HG03571 (cell line): ENCODE measurements at regions not wholly inside any gene's neighbourhood (a gene's known extent, or its start where the extent isn't known, plus 50 kb on each side); places are given as distances from the start of the nearest gene placed in this dataset.

Experiments used
- ATAC-seq: cut with Tn5 transposase; IDR thresholded peaks from one replicate; pipeline ENCODE4 v1.9.1; 2021; ENCODE audit not compliant: unreplicated experiment

GRCh38 chr18:10374195-10374594 lies 80.2 kb upstream of the APCDD1 start:
- no peak for ATAC-seq

DNA sequence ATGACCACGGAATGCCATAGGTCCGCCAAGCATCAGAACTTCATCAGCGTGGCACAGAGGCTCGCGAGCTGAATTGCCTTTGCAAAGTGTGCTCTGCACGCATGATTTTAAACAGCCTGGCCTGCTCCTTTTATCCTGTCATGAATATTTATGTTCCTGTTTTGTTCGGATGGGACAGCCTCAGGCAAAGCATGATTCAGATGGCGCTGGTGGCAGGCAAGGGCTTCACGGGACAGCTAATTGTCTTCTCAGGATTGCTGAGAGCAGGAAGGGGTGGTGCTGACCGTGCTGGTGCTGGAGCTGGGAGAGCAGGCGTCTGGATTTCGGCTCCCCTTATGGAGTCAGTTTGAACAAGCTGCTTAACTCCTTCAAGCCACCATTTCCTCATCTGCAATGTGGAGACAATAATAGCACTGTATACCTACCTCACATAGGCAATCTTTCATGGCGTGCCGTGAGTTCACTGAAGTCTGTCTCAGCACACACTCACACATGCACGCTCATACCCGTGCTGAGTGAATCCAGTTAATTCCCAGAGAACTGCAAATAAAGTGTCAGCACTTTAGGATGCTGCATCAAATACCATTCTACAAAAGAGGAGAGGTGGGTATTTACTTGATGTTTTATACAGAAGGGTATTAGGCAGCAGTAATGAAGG lies 79.7 kb upstream of the APCDD1 start:
- ATAC-seq, result no peak

DNA sequence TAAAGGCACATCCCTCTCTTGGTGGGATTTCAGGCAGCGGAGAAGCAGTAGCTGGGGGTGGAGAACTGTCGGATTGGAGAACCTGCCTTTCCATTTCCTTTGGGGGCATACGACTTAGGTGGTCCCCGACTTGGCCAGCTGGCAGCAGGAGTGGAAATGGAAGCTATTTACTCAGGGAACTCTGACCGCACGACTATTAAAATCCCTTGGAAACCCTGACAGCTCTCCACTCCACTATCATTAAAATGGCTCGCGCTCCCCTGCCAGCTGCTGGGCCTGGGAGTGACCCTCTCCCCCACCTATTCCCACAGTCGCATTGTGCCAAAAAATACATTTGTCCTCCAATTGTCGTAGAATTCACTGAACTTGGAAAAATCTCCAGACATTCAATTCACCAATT lies 77.7 kb upstream of the APCDD1 start:
- ATAC-seq, result no peak

DNA sequence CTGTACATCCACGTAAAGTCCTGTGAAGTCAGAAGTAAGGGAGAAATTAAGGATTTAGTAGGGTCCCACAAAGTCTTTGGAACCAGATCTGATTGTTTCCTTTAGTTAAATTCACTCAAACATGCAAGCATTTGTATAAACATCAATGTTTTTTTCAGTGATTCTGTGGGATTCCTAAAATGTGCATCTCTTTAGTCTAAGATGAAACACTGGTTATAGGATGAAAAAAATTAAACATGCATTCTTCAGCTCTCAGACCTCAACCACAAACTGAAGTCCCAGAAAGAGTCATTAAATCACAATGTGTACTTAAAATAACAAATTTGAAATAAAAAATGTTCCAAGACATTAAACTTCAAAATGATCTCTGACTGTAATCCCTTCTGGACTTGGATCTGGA lies 76.5 kb upstream of the APCDD1 start:
- no peak for ATAC-seq

DNA sequence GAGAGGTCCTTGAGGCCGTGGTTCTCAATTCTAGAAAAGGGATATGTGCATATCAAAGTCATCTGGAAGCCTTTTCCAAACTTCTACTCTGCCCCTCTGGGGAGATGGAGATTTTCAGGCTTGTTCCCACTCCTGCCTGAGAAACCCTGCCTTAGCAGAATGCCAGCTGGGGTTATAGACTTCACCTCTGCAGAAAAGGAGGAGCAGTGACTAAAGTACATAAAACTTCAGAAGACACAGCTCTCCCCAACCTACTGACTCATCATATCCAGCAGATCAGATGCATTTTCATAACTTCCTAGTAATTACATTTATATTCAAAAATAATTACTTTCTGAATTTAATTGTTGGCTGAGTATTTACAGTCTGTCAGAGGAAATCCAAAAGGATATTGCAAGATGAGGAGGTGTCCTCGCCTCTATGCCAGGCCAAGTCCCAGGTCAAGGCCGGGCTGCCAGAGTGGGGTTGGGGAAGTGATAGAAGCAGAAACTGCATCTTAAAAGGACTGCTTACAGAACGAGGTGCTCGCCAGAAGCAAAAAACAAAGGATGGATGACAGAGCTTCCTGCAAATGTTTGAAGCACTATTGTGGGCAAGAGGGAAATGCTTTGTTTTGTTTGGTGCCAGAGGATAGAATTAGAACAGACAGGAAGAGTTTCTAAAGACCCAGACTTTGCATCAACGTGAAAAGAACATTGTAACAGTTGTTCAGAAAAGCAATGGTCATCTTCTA lies 75.6 kb upstream of the APCDD1 start:
- no peak for ATAC-seq

- ATAC-seq, result no peak
Measured at GRCh38 chr18:10379522-10379921, 74.9 kb upstream of the APCDD1 start.

DNA sequence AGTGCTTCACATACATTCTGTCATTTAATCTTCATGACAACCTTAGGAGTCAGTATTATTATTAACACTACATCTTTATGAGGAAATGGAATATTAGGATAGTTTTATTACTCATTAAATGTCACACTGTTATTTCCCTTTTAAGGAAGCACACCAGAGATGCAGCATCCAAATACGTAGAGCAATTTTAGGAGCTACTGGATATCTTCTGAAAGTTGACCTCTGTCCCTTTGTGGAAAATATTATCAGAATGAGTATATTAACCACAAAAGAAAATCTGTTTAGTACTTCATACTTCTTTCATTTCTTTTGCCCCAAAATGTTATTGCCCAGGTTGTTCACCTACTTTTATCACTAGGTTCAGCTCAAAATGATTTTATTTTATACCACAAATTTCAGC lies 72.9 kb upstream of the APCDD1 start:
- ATAC-seq, result no peak

DNA sequence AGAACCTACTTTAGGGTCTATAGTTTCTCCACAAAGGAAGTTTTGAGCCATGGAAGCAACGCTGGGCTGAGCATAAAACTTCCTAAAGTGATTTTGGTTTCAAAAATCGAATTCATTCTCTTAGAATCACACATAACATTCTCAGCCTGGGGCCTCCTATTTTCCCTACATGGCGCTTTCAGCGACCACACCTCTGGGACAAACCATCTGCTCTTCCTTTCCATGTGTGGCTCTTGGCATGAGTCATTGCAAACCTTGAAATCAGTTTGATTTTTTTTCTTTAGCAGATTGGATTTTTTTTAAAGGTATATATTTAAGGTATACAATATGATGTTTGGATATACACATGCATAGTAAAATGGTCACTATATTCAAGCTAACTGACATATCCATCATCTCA lies 72.5 kb upstream of the APCDD1 start:
- no peak for ATAC-seq

DNA sequence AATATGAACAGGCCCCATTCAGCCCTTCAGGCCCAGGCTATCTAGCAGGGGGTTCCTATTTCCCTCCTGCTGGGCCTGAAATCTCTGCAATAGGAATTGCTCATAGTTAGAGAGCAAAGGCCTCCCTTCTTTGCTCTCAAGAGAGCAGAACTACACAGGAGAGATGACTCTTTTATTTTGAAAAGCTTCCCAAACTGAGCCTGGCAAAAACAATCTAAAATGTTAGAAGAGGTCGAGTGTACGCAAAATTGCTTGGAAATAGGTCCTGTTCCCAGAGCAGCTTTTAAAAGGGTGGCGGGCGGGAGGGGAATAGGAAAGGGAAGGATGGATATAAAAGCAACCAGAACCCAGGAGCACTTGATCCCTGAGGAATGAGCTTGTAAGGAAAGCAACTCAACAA lies 68.4 kb upstream of the APCDD1 start:
- ATAC-seq, result no peak

GRCh38 chr18:10386956-10387355 lies 67.5 kb upstream of the APCDD1 start:
- no peak for ATAC-seq

GRCh38 chr18:10387399-10387798 lies 67.0 kb upstream of the APCDD1 start:
- no peak for ATAC-seq

- ATAC-seq, result no peak
Measured at GRCh38 chr18:10388373-10388772, 66.1 kb upstream of the APCDD1 start.

- ATAC-seq, result peak; percentile 67
Measured at GRCh38 chr18:10391506-10391905, 62.9 kb upstream of the APCDD1 start.

DNA sequence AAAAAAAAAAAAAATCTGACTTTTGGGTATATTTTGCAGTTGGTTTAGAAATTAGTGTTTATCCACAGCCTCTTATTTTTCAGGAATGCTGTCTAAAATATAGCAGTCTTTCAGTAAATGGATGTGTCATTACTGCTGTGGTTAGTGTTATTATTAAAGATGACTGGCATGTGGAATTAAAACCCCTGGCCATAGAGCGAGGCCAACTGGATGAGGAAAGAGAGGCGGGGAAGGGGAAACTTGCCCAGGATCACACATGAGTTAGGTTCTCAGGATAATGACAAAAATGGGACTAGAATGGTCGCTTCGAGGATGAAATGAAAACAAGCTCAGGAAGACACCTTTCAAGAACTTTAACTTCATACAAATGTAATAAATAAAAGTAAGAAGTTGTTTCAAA lies 57.4 kb upstream of the APCDD1 start:
- no peak for ATAC-seq

DNA sequence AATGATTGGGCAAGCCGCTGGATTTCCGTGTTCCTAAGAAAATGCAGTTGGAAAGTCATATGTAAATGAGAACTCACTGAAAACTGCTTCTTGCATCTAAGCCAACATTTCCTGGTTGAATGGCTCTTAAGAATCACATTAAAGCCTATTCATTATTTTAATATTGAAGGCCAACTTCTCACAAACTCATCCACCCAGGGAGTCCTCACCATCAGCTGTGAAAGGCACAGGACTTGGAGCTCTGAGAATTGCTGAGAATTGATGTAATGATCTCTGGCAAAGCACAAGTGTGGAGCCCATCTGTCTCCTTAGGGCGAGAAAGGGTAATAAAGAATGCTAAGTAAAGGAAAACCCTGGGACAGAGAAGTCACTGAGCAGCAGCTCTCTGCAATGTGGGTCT lies 55.9 kb upstream of the APCDD1 start:
- no peak for ATAC-seq

DNA sequence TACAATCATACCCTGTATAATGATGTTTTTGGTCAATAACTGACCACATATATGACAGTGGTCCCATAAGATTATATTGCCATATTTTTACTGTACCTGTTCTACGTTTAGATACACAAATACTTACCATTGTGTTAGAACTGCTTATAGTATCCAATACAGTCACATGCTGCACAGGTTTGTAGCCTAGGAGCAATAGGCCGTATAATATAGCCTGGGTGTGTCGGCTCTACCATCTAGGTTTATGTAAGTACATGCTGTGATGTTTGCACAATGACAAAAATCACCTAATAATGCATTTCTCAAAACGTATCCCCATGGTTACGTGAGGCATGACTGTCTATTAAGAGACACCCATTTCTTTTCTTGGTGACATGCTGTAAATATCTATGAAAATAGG lies 55.0 kb upstream of the APCDD1 start:
- no peak for ATAC-seq

- ATAC-seq, result no peak
Measured at GRCh38 chr18:10400534-10401307, 53.7 kb upstream of the APCDD1 start.

- no peak for ATAC-seq
Measured at GRCh38 chr18:10401521-10401920, 52.9 kb upstream of the APCDD1 start.

DNA sequence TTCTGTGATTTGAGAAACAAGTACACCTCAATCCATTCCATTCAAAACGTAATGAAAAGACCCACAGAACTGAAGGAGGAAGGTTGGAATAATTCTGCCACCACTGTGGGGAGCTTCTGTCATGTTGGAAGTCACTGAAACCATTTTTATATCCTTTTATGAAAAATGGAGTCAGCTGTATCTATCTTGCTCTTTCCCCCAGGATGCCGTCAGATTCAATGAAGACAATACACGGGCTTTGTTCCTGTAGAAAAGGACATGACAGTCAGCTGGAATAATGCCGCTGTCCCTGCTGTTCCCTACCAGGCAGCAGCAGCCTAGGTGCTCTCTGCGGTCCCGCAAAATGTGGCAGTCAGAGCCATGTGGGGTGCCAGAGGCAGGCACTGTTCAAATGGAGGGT lies 52.5 kb upstream of the APCDD1 start:
- no peak for ATAC-seq

- ATAC-seq, result no peak
Measured at GRCh38 chr18:10402871-10403559, 51.4 kb upstream of the APCDD1 start.

DNA sequence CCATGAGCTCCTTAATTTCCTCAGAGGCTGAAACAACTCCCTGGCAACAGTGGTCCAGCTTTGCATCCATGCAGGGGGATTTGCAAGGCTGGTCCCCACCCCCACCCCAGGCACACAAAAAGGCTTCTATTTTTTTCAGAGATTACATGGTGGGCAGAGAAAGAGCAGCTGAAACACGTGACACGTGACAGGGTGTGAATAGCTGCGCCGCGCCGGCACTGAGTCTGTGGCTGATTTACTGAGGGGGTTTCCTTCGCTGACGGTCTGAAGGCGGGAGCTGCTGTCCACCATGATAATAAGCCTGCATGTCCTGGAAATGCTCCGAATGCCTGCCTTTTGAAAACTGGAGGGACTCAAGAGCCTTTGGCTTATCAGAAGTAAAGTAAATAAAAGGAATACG lies 50.7 kb upstream of the APCDD1 start:
- ATAC-seq, result no peak

- ATAC-seq, result no peak
Measured at GRCh38 chr18:10404168-10404567, 50.3 kb upstream of the APCDD1 start.
